Fibroblast of lung (primary cell): ENCODE measurements at regions not wholly inside any gene's neighbourhood (a gene's known extent, or its start where the extent isn't known, plus 50 kb on each side); places are given as distances from the start of the nearest gene placed in this dataset.

Experiments
- EZH2 ChIP-seq: IDR thresholded peaks from 2 replicates; pipeline ENCODE4 v1.5.1; 2012; ENCODE audit warnings: low read length, control low read depth, mild to moderate bottlenecking; ENCODE audit errors: missing control alignments
- TF ChIP-seq, protein P1 (sequence below), 2 donors: IDR thresholded peaks in 1 of 2; conservative IDR thresholded peaks in 1 of 2; 1 replicate in 1 of 2; 2 replicates in 1 of 2; pipeline ENCODE4 v1.5.1; 2011 to 2012; ENCODE audit warnings: low read length in 2 of 2, control low read depth in 1 of 2, inconsistent platforms in 1 of 2, low read depth in 1 of 2, mild to moderate bottlenecking in 1 of 2

GRCh38 chr9:103761466-103761865 lies 332.6 kb upstream of the SMC2 start:
- TF ChIP-seq, protein P1, sequence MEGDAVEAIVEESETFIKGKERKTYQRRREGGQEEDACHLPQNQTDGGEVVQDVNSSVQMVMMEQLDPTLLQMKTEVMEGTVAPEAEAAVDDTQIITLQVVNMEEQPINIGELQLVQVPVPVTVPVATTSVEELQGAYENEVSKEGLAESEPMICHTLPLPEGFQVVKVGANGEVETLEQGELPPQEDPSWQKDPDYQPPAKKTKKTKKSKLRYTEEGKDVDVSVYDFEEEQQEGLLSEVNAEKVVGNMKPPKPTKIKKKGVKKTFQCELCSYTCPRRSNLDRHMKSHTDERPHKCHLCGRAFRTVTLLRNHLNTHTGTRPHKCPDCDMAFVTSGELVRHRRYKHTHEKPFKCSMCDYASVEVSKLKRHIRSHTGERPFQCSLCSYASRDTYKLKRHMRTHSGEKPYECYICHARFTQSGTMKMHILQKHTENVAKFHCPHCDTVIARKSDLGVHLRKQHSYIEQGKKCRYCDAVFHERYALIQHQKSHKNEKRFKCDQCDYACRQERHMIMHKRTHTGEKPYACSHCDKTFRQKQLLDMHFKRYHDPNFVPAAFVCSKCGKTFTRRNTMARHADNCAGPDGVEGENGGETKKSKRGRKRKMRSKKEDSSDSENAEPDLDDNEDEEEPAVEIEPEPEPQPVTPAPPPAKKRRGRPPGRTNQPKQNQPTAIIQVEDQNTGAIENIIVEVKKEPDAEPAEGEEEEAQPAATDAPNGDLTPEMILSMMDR (conservative IDR thresholded peaks at IDR 0.05 in 1 of 2, IDR thresholded peaks at IDR 0.05 in 1 of 2; ENCODE audit: low read depth in 1 of 2, low read length in 2 of 2): no peak
- TF ChIP-seq EZH2: no peak
